SK-N-MC (cell line): ENCODE measurements at regions not wholly inside any gene's neighbourhood (a gene's known extent, or its start where the extent isn't known, plus 50 kb on each side); places are given as distances from the start of the nearest gene placed in this dataset.

Experiments
- DNase-seq: peaks from one replicate; pipeline ENCODE4 v3.0.0-alpha.2; 2011; ENCODE audit warnings: low read depth, low spot score
- H3K27ac ChIP-seq: fragments of 200-600 bp; sonication (generic); 2 replicates; pipeline ENCODE4 v1.5.1; 2016; ENCODE audit warnings: mixed run types
- H3K36me3 ChIP-seq: fragments of 200-600 bp; sonication (generic); 2 replicates; pipeline ENCODE4 v1.6.1; 2017; ENCODE audit warnings: antibody characterized with exemption, low read length, mixed read lengths; ENCODE audit not compliant: insufficient read depth
- H3K4me3 ChIP-seq: fragments of 200-600 bp; sonication (generic); 2 replicates; pipeline ENCODE4 v1.5.1; 2016
- H3K9ac ChIP-seq: fragments of 200-600 bp; sonication (generic); 2 replicates; pipeline ENCODE4 v1.8.0; 2017; ENCODE audit warnings: mixed run types, mixed read lengths; ENCODE audit not compliant: insufficient read length
- H3K9me3 ChIP-seq: fragments of 200-600 bp; sonication (generic); 2 replicates; pipeline ENCODE4 v1.6.1; 2017; ENCODE audit warnings: low read depth, mild to moderate bottlenecking, antibody characterized with exemption, low read length, moderate library complexity, mixed read lengths
- EZH2 ChIP-seq: fragments of 200-600 bp; sonication (generic); IDR thresholded peaks from one replicate; pipeline ENCODE4 v1.6.1; 2017; ENCODE audit warnings: antibody characterized with exemption
- FOXP2 ChIP-seq: optimal IDR thresholded peaks from 2 replicates; pipeline ENCODE3; 2011; ENCODE audit warnings: mild to moderate bottlenecking, moderate library complexity; ENCODE audit not compliant: insufficient read depth; ENCODE audit errors: extremely low read length, control extremely low read depth
- POLR2AphosphoS5 ChIP-seq: IDR thresholded peaks from 2 replicates; pipeline ENCODE4 v1.6.1; 2012; ENCODE audit warnings: mild to moderate bottlenecking, low read depth, low read length, borderline replicate concordance

DNA sequence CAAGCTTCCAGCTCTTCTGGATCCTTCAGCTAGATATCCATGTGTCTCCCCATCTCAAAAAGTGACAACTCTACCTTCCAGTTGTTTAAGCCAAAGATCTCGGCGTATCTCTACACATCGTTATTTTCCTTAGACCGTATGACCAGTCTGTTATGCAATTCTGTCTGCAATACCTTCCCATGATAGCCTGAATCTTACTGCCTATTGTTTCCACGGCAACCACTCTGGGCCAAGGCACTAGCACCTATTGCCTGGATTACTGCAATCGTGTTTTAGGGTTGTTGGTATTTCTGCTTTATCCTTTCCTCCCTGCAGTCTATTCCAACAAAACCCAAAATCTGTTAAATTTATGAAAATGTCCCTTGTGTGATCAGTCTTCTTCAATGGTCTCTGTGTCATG is 448.4 kb downstream of the MTRR start:
- no peaks in the 10 kb centered on the region for H3K36me3 ChIP-seq
- no peak overlapping the region for H3K27ac ChIP-seq
- H3K9me3 ChIP-seq: no peaks in the 10 kb centered on the region
- DNase-seq: no peak
- no peak overlapping the region for H3K4me3 ChIP-seq
- no peak overlapping the region for H3K9ac ChIP-seq
- TF ChIP-seq EZH2 (no peak), POLR2AphosphoS5 (no peak), FOXP2 (no peak)

DNA sequence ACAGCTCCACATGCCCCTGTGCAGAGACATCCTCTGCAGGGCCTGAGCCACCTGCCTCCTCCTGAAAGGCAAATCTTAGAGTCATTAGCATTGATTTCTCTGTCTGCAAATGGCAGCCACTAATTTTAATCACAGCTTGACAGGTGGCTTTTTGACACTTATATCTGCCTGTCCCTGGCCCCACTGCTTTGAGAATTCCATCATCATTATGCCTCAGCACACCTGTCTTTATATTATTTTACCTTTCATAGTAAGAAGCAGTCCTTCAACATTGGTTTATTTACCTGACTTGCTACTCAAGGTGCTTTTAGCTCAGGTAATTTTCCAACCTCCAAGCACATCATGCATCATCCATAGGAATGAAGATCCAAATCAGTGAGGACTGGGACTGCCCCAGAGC is 451.3 kb downstream of the MTRR start:
- Histone ChIP-seq H3K9ac (no peak overlapping the region), H3K27ac (no peak overlapping the region), H3K4me3 (no peak overlapping the region), H3K9me3 (no peaks in the 10 kb centered on the region), H3K36me3 (no peaks in the 10 kb centered on the region)
- DNase-seq: no peak
- TF ChIP-seq EZH2 (no peak), POLR2AphosphoS5 (no peak), FOXP2 (no peak)

DNA sequence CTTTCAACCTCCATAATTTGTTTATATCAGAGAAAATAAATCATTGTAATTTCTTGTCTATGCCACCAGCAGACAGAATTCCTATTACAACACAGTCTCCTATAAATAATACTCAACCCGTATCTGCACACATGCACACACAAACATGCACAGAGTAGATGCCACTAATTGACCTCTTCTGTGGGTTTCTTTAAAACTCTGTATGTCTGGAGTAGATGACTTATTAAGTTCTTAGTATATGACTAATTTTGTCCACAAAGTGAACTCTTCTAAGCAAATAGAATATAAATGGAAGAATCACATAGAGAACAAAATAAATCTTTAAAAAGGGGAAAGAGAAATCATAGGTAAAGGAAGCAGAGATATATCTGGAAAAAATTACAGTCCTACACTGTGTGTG is 452.3 kb downstream of the MTRR start:
- no peak overlapping the region for H3K27ac ChIP-seq
- no peak overlapping the region for H3K9ac ChIP-seq
- DNase-seq: no peak
- H3K4me3 ChIP-seq: no peak overlapping the region
- no peaks in the 10 kb centered on the region for H3K36me3 ChIP-seq
- no peaks in the 10 kb centered on the region for H3K9me3 ChIP-seq
- TF ChIP-seq POLR2AphosphoS5: no peak

GRCh38 chr5:8322484-8322883 is 453.5 kb downstream of the MTRR start:
- Histone ChIP-seq H3K9ac (no peak overlapping the region), H3K9me3 (no peaks in the 10 kb centered on the region), H3K36me3 (no peaks in the 10 kb centered on the region), H3K27ac (no peak overlapping the region), H3K4me3 (no peak overlapping the region)
- TF ChIP-seq FOXP2 (no peak), EZH2 (no peak), POLR2AphosphoS5 (no peak)
- DNase-seq: no peak

DNA sequence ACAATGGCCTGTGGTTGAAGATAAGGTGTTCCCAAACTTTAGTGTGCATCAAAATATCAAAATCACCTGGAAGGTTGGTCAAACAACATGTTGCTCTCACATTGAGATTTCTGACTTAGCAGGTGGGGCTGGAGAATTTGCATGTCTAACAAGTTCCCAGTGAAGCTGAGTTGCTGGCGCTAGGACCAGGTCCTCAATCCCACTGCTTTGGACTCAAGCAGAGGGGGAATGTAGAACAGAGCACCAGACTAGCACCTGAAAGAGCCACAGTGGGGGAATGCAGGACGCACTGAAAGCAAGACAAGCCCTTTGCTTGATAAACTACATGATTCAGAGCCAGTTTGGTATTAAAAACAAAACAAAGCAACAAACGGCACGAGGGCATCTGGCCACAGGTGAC is 458.1 kb downstream of the MTRR start:
- no peak overlapping the region for H3K27ac ChIP-seq
- no peaks in the 10 kb centered on the region for H3K9me3 ChIP-seq
- no peaks in the 10 kb centered on the region for H3K36me3 ChIP-seq
- TF ChIP-seq EZH2 (no peak), POLR2AphosphoS5 (no peak), FOXP2 (no peak)
- no peak overlapping the region for H3K4me3 ChIP-seq
- H3K9ac ChIP-seq: no peak overlapping the region
- no peak for DNase-seq

- Histone ChIP-seq H3K9ac (no peak overlapping the region), H3K36me3 (no peaks in the 10 kb centered on the region), H3K27ac (no peak overlapping the region), H3K4me3 (no peak overlapping the region), H3K9me3 (no peaks in the 10 kb centered on the region)
- DNase-seq: no peak
- no peak for TF ChIP-seq FOXP2
- no peak for TF ChIP-seq POLR2AphosphoS5
- TF ChIP-seq EZH2: no peak
These were observed 460.8 kb downstream of the MTRR start for GRCh38 chr5:8329773-8330172.

GRCh38 chr5:8332666-8333445 is 463.9 kb downstream of the MTRR start:
- no peaks in the 10 kb centered on the region for H3K9me3 ChIP-seq
- no peak for DNase-seq
- H3K4me3 ChIP-seq: no peak overlapping the region
- no peak for TF ChIP-seq FOXP2
- TF ChIP-seq EZH2: no peak
- TF ChIP-seq POLR2AphosphoS5: no peak
- H3K9ac ChIP-seq: no peak overlapping the region
- H3K27ac ChIP-seq: no peak overlapping the region
- H3K36me3 ChIP-seq: no peaks in the 10 kb centered on the region

- Histone ChIP-seq H3K9me3 (no peaks in the 10 kb centered on the region), H3K27ac (no peak overlapping the region), H3K4me3 (no peak overlapping the region), H3K36me3 (no peaks in the 10 kb centered on the region), H3K9ac (no peak overlapping the region)
- TF ChIP-seq POLR2AphosphoS5 (no peak), FOXP2 (no peak), EZH2 (no peak)
- DNase-seq: no peak
These were observed 464.5 kb downstream of the MTRR start for GRCh38 chr5:8333485-8333884.

- no peak for TF ChIP-seq EZH2
- no peak for TF ChIP-seq POLR2AphosphoS5
- no peak for TF ChIP-seq FOXP2
- H3K36me3 ChIP-seq: no peaks in the 10 kb centered on the region
- no peak for DNase-seq
- H3K4me3 ChIP-seq: no peak overlapping the region
- no peak overlapping the region for H3K9ac ChIP-seq
- no peak overlapping the region for H3K27ac ChIP-seq
- H3K9me3 ChIP-seq: no peaks in the 10 kb centered on the region
These were observed 465.0 kb downstream of the MTRR start for GRCh38 chr5:8333977-8334376.
